ENCODE measurements at regions not wholly inside any gene's neighbourhood (a gene's known extent, or its start where the extent isn't known, plus 50 kb on each side); places are given as distances from the start of the nearest gene placed in this dataset.
"Not testable (repeated sequence)": the region's sequence is repeated elsewhere in the genome, so short reads cannot be mapped to it uniquely, and the experiment has no call there.

GRCh38 chr6:4725136-4725760, 51.0 kb upstream of the CDYL start:
- not testable (repeated sequence) for H4K20me1 ChIP-seq (ENCODE audit: insufficient read depth, low read length); H3K27ac ChIP-seq (ENCODE audit: low read depth, low read length); H3K4me3 ChIP-seq (ENCODE audit: insufficient read depth, low read length); H3K27me3 ChIP-seq (ENCODE audit: insufficient read depth, low read length); H3K9me3 ChIP-seq (ENCODE audit: low read depth, low read length); H3K36me3 ChIP-seq (ENCODE audit: insufficient read depth, low read length); H3K79me2 ChIP-seq (ENCODE audit: insufficient read depth, low read length); DNase-seq (ENCODE audit: insufficient read length, low spot score, missing footprints); H3K4me2 ChIP-seq (ENCODE audit: insufficient read depth, low read length); H3K4me1 ChIP-seq (ENCODE audit: insufficient read depth, low read length); H2AFZ ChIP-seq (ENCODE audit: low read length)

DNA sequence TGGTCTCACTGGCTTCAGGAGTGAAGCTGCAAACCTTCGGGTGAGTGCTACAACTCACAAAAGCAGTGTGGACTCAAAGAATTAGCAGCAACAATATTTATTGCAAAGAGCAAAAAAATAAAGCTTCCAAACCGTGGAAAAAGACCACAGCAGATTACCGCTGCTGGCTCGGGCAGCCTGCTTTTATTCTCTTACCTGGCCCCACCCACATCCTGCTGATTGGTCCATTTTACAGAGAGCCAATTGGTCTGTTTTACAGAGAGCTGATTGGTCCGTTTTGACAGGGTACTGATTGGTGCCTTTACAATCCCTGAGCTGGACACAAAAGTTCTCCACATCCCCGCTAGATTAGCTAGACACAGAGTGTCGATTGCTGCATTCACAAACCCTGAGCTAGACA, 51.5 kb upstream of the CDYL start:
- H3K36me3 ChIP-seq (ENCODE audit: insufficient read depth, low read length); DNase-seq (ENCODE audit: insufficient read length, low spot score, missing footprints); H3K9me3 ChIP-seq (ENCODE audit: low read depth, low read length); H2AFZ ChIP-seq (ENCODE audit: low read length); H3K4me3 ChIP-seq (ENCODE audit: insufficient read depth, low read length); H3K79me2 ChIP-seq (ENCODE audit: insufficient read depth, low read length); H3K27ac ChIP-seq (ENCODE audit: low read depth, low read length); H4K20me1 ChIP-seq (ENCODE audit: insufficient read depth, low read length); H3K4me1 ChIP-seq (ENCODE audit: insufficient read depth, low read length); H3K4me2 ChIP-seq (ENCODE audit: insufficient read depth, low read length); H3K27me3 ChIP-seq (ENCODE audit: insufficient read depth, low read length): not testable (repeated sequence)

DNA sequence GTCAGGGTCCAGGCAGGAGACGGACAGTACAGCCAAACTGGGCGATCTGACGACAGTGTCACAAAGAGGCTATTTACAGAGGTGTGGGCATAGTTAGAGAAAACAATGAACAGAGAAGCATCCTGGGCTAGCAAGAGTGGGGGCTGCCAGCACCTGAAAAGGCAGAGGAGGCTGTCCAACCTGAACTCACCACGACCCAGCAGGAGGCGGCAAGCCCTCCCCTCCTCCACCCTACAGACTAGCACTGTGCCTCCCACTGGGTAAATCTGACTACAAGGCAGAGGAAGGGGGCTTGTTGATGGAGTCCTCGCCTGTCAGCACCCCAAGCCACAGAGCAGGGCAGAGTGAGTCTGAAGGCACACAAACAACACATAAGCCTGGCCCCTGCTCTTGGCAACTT, 52.8 kb upstream of the CDYL start:
- H3K4me1 ChIP-seq (ENCODE audit: insufficient read depth, low read length) = no peaks in the 10 kb centered on the region
- no peaks in the 10 kb centered on the region for H4K20me1 ChIP-seq (ENCODE audit: insufficient read depth, low read length)
- H3K4me2 ChIP-seq (ENCODE audit: insufficient read depth, low read length) = no peak overlapping the region
- no peaks in the 10 kb centered on the region for H3K9me3 ChIP-seq (ENCODE audit: low read depth, low read length)
- peaks cover 3% of the 10 kb centered on the region for H3K27me3 ChIP-seq (ENCODE audit: insufficient read depth, low read length)
- DNase-seq (ENCODE audit: insufficient read length, low spot score, missing footprints) = no peak
- no peak overlapping the region for H2AFZ ChIP-seq (ENCODE audit: low read length)
- no peaks in the 10 kb centered on the region for H3K36me3 ChIP-seq (ENCODE audit: insufficient read depth, low read length)
- no peak for TF ChIP-seq CTCF (IDR thresholded peaks at IDR 0.05; ENCODE audit: extremely low read depth, low read depth, low read length)
- H3K27ac ChIP-seq (ENCODE audit: low read depth, low read length) = no peak overlapping the region
- no peaks in the 10 kb centered on the region for H3K79me2 ChIP-seq (ENCODE audit: insufficient read depth, low read length)
- H3K4me3 ChIP-seq (ENCODE audit: insufficient read depth, low read length) = no peak overlapping the region

DNA sequence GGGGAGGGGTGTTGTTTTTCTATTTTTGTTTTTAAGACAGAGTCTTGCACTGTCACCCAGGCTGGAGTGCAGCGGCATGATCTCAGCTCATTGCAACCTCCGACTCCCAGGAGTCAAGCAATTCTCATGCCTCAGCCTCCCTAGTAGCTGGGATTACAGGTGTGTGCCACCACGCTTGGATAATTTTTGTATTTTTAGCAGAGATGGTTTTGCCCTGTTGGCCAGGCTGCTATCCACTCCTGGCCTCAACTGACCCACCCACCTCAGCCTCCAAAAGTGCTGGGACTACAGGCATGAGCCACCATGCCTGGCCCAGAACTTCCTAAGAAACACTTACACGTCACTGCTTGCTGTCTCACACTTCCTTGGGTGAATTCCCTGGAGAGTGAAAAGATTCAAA, 54.8 kb upstream of the CDYL start:
- H2AFZ ChIP-seq (ENCODE audit: low read length); H3K36me3 ChIP-seq (ENCODE audit: insufficient read depth, low read length); H3K27ac ChIP-seq (ENCODE audit: low read depth, low read length); H3K9me3 ChIP-seq (ENCODE audit: low read depth, low read length); H3K4me2 ChIP-seq (ENCODE audit: insufficient read depth, low read length); H3K4me3 ChIP-seq (ENCODE audit: insufficient read depth, low read length); H3K27me3 ChIP-seq (ENCODE audit: insufficient read depth, low read length); H3K4me1 ChIP-seq (ENCODE audit: insufficient read depth, low read length); DNase-seq (ENCODE audit: insufficient read length, low spot score, missing footprints); H4K20me1 ChIP-seq (ENCODE audit: insufficient read depth, low read length); H3K79me2 ChIP-seq (ENCODE audit: insufficient read depth, low read length): not testable (repeated sequence)

DNA sequence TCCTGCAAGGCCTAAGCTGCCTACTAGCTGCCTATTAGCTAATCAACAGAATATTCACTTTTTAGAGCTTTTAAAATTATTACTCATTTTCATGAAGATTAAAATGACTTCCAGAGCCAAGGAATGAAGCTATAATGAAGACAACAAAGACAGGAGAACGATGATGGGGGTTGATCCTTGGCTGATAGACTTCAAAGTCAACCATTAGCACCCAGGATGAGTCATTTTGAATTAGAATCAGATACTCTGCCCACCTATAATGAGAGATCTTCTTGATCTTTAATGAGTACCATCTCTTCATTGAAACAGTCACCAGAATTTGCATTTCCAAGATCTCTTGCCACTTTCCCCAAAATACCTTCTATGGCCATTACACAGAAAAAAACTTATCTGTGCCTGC, 56.7 kb upstream of the CDYL start:
- Histone ChIP-seq H3K36me3 (ENCODE audit: insufficient read depth, low read length) (no peaks in the 10 kb centered on the region), H3K9me3 (ENCODE audit: low read depth, low read length) (no peaks in the 10 kb centered on the region), H3K4me3 (ENCODE audit: insufficient read depth, low read length) (no peak overlapping the region), H3K4me1 (ENCODE audit: insufficient read depth, low read length) (no peaks in the 10 kb centered on the region), H3K79me2 (ENCODE audit: insufficient read depth, low read length) (no peaks in the 10 kb centered on the region), H3K27me3 (ENCODE audit: insufficient read depth, low read length) (no peaks in the 10 kb centered on the region), H2AFZ (ENCODE audit: low read length) (no peak overlapping the region), H3K27ac (ENCODE audit: low read depth, low read length) (no peak overlapping the region), H4K20me1 (ENCODE audit: insufficient read depth, low read length) (no peaks in the 10 kb centered on the region), H3K4me2 (ENCODE audit: insufficient read depth, low read length) (no peak overlapping the region)
- TF ChIP-seq CTCF (IDR thresholded peaks at IDR 0.05; ENCODE audit: extremely low read depth, low read depth, low read length) = no peak
- no peak for DNase-seq (ENCODE audit: insufficient read length, low spot score, missing footprints)
